Fibroblast of villous mesenchyme (primary cell): ENCODE measurements at regions not wholly inside any gene's neighbourhood (a gene's known extent, or its start where the extent isn't known, plus 50 kb on each side); places are given as distances from the start of the nearest gene placed in this dataset.

ENCODE experiments used
- DNase-seq: peaks from one replicate; pipeline ENCODE4 v3.0.0-alpha.2; 2010; ENCODE audit warnings: low read depth
- H3K4me3 ChIP-seq: 2 replicates; pipeline ENCODE4 v1.5.1; 2011; ENCODE audit warnings: low read depth, mild to moderate bottlenecking, low read length
- CTCF ChIP-seq: IDR thresholded peaks from 2 replicates; pipeline ENCODE4 v1.5.1; 2012; ENCODE audit warnings: low read depth, mild to moderate bottlenecking, low read length; ENCODE audit not compliant: insufficient read depth

- no peak for TF ChIP-seq CTCF
- no peak for DNase-seq
- no peak overlapping the region for H3K4me3 ChIP-seq
Observed at GRCh38 chrX:99798936-99799335, 611.1 kb downstream of the PCDH19 start.

GRCh38 chrX:99795495-99795894 lies 614.6 kb downstream of the PCDH19 start:
- H3K4me3 ChIP-seq, result no peak overlapping the region
- DNase-seq, result no peak
- no peak for TF ChIP-seq CTCF

GRCh38 chrX:99782516-99783040 lies 627.5 kb downstream of the PCDH19 start:
- DNase-seq, result no peak
- H3K4me3 ChIP-seq, result no peak overlapping the region
- TF ChIP-seq CTCF, result no peak

- no peak for TF ChIP-seq CTCF
- H3K4me3 ChIP-seq, result no peak overlapping the region
- no peak for DNase-seq
Observed at GRCh38 chrX:99777912-99778311, 632.2 kb downstream of the PCDH19 start.

GRCh38 chrX:99761731-99762130 lies 648.3 kb downstream of the PCDH19 start:
- TF ChIP-seq CTCF, result no peak
- H3K4me3 ChIP-seq, result no peak overlapping the region
- DNase-seq, result no peak

- no peak for DNase-seq
- no peak for TF ChIP-seq CTCF
- H3K4me3 ChIP-seq, result no peak overlapping the region
Observed at GRCh38 chrX:99752776-99753175, 657.3 kb downstream of the PCDH19 start.

- TF ChIP-seq CTCF, result no peak
- DNase-seq, result no peak
- H3K4me3 ChIP-seq, result no peak overlapping the region
Observed at GRCh38 chrX:99750721-99751120, 659.4 kb downstream of the PCDH19 start.
